ENCODE measurements at regions not wholly inside any gene's neighbourhood (a gene's known extent, or its start where the extent isn't known, plus 50 kb on each side); places are given as distances from the start of the nearest gene placed in this dataset.
"Not testable (repeated sequence)": the region's sequence is repeated elsewhere in the genome, so short reads cannot be mapped to it uniquely, and the experiment has no call there.

DNA sequence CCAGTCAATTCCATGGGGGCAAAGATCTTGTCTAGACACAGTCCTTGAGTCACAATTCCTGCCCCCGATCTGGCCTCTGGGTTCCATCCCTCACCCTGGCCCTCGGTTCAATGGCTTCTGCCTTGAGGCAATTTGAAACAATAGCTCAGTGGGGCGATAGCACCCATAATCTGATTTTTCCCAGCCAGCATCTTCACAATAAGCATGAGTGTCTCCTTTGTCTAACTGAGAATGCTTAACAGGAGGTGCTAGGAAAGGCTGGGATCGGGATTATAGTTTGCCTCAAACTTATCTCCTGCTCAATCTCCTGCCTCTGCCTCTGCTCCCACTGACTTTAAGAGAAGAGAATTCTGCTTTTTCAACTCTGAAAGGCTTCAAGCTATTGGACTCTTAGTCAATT, 293.9 kb upstream of the PROX1 start:
- TF ChIP-seq, protein P1, sequence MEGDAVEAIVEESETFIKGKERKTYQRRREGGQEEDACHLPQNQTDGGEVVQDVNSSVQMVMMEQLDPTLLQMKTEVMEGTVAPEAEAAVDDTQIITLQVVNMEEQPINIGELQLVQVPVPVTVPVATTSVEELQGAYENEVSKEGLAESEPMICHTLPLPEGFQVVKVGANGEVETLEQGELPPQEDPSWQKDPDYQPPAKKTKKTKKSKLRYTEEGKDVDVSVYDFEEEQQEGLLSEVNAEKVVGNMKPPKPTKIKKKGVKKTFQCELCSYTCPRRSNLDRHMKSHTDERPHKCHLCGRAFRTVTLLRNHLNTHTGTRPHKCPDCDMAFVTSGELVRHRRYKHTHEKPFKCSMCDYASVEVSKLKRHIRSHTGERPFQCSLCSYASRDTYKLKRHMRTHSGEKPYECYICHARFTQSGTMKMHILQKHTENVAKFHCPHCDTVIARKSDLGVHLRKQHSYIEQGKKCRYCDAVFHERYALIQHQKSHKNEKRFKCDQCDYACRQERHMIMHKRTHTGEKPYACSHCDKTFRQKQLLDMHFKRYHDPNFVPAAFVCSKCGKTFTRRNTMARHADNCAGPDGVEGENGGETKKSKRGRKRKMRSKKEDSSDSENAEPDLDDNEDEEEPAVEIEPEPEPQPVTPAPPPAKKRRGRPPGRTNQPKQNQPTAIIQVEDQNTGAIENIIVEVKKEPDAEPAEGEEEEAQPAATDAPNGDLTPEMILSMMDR (IDR thresholded peaks at IDR 0.05; ENCODE audit: low read depth, low read length, missing control alignments) = no peak
- no peak overlapping the region for H3K4me3 ChIP-seq (ENCODE audit: low read depth, low read length)
- no peak for DNase-seq (ENCODE audit: low read depth)

DNA sequence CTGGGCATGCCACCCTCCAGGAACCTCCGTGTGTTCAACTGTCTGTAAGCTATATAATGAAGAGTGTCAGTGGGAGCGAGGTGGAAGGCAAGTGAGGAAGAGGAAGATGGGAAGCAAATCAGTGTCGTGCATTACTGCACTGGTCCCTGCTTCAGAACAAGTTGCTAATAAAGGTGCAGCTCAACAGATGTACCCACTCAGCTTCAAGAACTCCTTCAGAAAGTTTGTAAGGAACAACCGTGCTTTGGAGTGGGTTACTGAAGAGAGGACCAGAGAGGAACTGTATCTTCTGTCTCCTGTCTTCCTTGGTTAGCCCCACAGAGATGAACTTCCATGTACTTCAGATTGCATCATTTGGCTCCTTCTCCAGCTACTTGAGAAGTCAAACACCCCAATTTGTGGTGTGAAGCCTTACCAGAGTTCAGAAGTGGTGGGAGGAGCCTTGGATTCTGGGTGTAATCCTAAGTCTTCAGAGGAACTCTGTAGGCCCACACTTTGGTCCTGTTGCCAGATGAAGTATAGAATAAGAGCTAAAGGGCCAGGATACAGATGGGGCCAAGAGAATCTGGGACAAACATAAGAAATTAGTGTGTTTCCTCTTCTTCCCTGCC, 290.5 kb upstream of the PROX1 start:
- no peak overlapping the region for H3K4me3 ChIP-seq (ENCODE audit: low read depth, low read length)
- TF ChIP-seq, protein P1 (IDR thresholded peaks at IDR 0.05; ENCODE audit: low read depth, low read length, missing control alignments) = no peak
- DNase-seq (ENCODE audit: low read depth) = no peak

DNA sequence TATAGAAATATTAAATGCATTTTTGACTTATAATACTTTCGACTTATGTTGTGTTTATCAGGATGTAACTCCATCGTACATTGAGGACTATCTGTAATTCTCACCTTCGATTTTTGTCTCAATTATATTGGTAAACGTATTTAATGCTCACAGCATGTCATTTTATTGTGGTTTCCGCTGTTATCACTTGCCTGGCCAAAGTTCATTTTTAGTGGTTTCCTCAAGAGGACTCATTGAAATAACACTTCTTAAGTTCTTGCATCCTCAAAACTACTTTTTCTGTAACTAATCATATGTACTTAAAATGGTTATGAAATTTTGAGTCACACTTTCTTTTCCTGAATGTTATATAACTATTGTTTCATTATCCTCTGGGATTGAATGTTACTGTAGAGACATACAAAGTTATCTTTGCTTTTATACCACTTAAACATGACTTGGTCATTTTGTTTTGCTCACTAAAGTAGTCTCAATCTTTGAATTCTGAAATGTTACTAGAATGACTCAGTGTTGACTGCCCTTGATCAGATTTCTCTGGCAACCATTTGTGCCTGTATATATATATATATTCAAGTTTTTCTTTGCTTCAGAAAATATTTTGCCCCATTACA, 289.6 kb upstream of the PROX1 start:
- no peak overlapping the region for H3K4me3 ChIP-seq (ENCODE audit: low read depth, low read length)
- DNase-seq (ENCODE audit: low read depth) = no peak
- TF ChIP-seq, protein P1 (IDR thresholded peaks at IDR 0.05; ENCODE audit: low read depth, low read length, missing control alignments) = no peak

GRCh38 chr1:213702703-213703102, 285.1 kb upstream of the PROX1 start:
- no peak overlapping the region for H3K4me3 ChIP-seq (ENCODE audit: low read depth, low read length)
- TF ChIP-seq, protein P1 (IDR thresholded peaks at IDR 0.05; ENCODE audit: low read depth, low read length, missing control alignments) = no peak
- no peak for DNase-seq (ENCODE audit: low read depth)

DNA sequence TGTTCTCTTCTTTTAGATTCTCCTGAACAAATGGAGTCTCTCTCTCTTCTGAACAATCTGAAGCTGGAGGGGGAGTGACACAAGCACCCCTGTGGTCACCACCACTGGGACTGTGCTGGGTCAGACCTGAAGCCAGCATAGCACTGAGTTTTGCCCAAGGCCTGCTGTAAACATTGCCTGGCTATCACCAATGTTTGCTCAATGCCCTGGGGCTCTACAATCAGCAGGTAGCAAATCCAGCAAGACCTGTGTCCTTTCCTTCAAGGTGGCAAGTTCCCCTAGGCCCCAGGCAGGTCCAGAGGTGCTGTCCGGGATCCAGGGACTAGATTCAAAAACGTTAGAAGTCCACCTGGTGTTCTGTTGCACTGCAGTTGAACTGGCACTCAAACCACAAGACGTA, 282.8 kb upstream of the PROX1 start:
- DNase-seq (ENCODE audit: low read depth) = no peak
- no peak overlapping the region for H3K4me3 ChIP-seq (ENCODE audit: low read depth, low read length)
- TF ChIP-seq, protein P1 (IDR thresholded peaks at IDR 0.05; ENCODE audit: low read depth, low read length, missing control alignments) = no peak

DNA sequence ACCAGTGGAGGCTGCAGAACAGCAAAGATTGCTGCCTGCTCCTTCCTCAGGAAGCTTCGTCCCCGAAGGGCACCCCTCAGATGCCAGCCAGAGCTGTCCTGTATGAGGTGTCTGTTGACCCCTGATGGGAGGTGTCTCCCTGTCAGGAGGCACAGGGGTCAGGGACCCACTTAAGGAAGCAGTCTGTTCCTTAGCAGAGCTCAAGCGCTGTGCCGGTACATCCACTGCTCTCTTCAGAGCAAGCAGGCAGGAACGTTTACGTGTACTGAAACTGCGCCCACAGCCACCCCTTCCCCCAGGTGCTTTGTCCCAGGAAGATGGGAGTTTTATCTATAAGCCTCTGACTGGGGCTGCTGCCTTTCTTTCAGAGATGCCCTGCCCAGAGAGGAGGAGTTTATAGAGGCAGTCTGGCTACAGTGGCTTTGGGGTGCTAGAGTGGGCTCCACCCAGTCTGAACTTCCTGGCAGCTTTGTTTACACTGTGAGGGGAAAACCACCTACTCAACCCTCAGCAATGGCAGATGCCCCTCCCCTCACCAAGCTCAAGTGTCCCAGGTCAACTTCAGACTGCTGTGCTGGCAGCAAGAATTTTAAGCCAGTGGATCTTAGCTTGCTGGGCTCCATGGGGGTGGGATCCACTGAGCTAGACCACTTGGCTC, 275.8 kb upstream of the PROX1 start:
- not testable (repeated sequence) for H3K4me3 ChIP-seq (ENCODE audit: low read depth, low read length); DNase-seq (ENCODE audit: low read depth)

DNA sequence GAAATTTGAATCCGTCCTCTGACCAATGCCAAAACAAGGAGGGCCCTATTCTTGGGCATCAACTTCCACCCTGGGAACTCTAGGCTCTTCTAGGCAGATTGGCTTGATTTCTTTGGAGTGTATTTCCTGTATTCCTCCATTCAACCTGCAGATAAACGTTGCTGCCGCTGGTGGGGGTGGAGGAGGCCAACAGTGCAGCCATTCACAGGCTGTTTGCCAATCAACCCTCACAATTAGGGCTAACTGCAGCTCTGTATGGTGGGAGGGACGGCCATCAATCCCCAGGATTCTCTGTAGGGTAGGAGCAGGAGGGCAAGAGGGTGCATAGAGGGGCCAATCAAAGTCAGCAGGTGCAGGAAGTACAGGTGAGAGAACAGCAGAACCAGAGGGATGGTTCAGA, 273.1 kb upstream of the PROX1 start:
- no peak overlapping the region for H3K4me3 ChIP-seq (ENCODE audit: low read depth, low read length)
- DNase-seq (ENCODE audit: low read depth) = no peak
- TF ChIP-seq, protein P1 (IDR thresholded peaks at IDR 0.05; ENCODE audit: low read depth, low read length, missing control alignments) = no peak

Data from GM12864 (cell line).